Activated CD8-positive, alpha-beta memory T cell treated with anti-CD3 and anti-CD28 coated beads for 36 hours (primary cell): ENCODE measurements at regions not wholly inside any gene's neighbourhood (a gene's known extent, or its start where the extent isn't known, plus 50 kb on each side); places are given as distances from the start of the nearest gene placed in this dataset.
"Not testable (repeated sequence)": the region's sequence is repeated elsewhere in the genome, so short reads cannot be mapped to it uniquely, and the experiment has no call there.

ENCODE experiments used
- CTCF ChIA-PET: fragments of 350-600 bp; sonication (Branson Sonifier 250); formaldehyde crosslinking; loops from one replicate; lab custom pipeline; 2021; ENCODE audit warnings: antibody characterized with exemption; lab: Charles Lee
- POLR2A ChIA-PET: fragments of 350-600 bp; sonication (Branson Sonifier 250); formaldehyde crosslinking; loops from one replicate; lab custom pipeline; 2021; ENCODE audit warnings: antibody characterized with exemption; lab: Charles Lee

DNA sequence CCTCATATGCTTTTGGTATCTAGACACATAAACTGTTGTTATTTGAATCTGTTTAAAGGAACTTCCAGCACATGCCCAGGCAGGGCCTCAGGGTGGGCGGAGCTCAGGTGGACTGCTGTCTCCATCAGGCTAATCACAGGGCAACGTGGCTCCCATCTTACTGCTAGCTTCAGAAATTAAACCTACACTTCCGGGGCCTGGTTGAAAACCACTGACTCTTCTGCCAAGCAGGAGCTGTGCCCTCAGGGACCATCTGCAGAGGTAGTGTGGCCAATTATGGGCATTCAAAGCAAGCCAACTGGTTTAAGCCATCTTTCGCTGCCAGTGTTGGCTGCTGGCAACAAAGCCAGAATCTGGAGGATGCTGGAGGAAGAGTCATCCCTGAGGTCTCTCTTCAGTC is 97.5 kb downstream of the TMX1 start:
- ChIA-PET POLR2A (no interaction called here), CTCF (no interaction called here)

DNA sequence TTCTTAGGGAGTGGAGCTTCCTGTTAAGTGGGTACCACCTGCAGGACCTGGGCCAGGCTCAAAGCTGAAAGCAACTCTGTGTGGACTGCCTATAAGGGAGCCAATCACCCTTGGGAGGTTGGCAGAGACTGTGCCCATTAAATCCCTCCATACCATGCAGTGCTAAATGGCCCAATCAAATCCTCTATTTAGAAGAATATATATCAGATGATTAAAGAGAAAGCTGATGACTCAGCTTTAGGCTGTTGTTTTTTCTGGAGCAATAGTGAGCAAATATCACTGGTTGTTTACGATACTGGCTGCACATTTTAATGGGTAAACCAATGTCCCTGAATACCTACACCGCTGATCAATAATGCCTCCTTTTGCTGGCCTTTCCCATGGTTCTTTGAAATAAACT is 101.3 kb downstream of the TMX1 start:
- ChIA-PET CTCF (no interaction called here), POLR2A (no interaction called here)

DNA sequence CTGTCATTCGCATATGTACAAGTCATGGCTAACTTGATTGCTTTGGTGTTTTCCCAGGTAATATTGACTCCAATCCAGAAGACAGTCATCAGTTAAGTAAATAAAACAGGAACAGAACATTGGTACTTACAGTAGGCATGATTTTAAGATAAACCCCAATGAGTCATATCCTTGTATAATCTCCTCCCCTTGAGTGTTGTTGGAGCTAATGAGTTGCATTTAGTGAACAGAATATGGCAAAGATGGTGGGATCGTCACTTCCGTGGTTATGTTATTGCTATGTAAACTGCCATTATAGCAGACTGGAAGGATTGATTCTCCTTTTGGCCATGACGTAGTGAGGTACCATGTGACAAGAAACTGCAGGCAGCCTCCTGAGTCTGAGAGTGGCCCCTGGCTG is 102.2 kb downstream of the TMX1 start:
- ChIA-PET CTCF (no interaction called here), POLR2A (no interaction called here)

DNA sequence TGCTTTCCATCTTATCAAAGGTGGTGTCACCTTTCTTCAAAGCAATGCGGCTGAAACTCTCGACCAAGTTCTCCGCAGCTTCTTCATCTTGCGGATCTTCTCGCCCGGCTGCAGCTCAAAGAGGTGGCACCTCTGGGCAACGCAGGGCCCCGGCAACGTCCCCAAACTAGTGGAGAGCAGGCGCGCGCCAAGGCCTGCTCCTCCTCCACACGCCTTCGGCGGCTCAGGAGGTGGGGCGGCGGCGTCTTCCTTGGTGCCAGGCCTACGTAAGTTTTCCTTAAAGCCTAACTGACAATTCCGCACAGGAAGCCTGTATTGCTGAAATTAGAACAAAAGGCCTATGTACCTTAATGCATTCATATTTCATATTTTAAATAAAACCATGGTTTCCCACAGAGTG is 112.0 kb downstream of the TMX1 start:
- ChIA-PET CTCF (no interaction called here), POLR2A (no interaction called here)

DNA sequence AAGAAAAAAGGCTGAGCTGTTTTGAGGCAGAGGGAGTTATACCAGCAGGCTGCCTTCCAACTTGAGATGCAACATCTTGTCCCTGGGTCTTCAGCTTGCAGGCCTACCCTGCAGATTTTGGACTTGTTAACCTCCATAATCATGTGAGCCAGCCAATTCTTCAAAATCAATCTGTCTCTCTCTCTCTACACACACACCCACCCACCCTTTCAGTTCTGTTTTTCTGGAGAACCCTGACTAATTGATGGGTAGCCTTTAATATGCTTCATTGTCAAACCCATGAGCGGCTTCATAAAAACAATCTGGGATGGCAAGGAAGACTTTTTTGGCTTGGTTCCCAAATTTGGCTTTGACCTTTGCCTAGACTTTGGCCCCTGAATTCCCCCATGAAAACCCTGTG is 113.9 kb downstream of the TMX1 start:
- CTCF ChIA-PET, result no interaction called here
- POLR2A ChIA-PET, result no interaction called here

DNA sequence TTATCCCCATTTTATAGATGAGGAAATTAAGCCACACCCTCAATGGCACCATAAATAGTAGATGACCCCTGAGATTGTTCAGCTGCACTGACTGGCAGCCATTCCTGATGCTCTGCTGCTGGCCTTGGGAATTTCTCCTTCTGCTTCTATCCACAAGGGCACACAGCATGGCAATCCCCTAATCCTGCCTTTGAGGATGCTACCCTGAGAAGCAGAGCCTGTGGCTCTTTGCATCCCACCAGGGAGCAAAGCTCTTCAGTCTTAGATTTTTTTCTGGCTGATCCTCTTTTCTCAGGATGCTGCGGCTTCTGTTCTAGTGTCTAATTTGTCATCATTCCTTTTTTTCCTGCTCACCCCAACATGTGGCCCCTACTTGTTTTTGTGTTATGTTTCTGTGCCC is 114.8 kb downstream of the TMX1 start:
- ChIA-PET CTCF (no interaction called here), POLR2A (no interaction called here)

DNA sequence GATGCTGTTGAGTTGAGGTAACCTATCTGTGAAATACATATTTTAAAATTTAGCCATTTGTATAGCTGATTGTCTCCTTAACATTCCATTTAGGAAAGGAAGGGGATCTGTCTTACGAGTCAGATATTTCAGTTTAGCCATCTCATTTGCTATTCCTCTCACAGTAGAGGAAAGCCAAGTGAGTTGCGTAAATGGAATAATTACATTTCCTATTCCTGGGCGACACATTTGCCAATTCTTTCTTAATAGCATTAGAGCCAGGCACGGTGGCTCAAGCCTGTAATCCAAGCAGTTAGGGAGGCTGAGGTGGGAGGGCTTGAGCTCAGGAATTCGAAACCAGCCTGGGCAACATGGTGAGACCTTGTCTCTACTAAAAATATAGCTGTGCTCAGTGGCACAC is 116.3 kb downstream of the TMX1 start:
- POLR2A ChIA-PET, result no interaction called here
- CTCF ChIA-PET, result no interaction called here

DNA sequence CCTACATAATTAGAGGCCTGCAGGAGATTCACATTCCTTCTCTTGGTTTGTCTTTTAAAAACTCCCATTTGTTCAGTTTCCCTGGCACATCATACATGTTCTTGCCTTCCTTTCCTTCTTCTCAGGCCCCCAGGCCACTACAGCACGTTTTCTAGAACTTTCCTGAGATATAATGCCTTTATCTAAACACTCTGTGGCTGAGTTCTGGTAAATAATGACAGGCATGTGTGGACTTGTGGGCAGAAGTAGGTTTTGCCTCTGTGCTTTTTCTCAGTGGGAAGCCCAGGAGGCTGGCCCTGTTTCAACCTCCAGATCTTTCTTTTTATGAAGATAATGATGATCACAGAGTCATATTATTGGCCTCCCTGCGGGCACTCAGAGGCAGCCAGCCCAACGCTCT is 117.2 kb downstream of the TMX1 start:
- ChIA-PET CTCF (no interaction called here), POLR2A (no interaction called here)

DNA sequence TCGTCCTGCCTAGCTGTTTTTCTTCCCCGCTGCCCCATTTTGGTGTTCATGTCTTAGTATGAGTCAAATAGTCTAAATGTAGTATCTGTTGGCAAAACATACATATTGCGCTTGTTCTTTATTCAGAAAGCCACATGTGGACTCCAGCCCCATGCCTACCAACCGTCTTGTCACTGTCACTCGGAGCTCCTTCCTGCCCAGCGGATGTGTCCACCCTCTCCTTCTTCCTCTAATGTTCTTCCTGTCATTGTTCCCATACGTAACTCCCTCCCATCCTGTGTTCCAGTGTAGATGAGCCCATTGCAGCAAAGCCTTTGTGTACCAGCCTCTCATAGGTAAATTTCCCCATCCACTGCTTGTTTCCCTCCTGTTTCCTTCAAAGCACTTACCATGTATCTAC is 120.5 kb downstream of the TMX1 start:
- POLR2A ChIA-PET, result no interaction called here
- CTCF ChIA-PET, result no interaction called here

DNA sequence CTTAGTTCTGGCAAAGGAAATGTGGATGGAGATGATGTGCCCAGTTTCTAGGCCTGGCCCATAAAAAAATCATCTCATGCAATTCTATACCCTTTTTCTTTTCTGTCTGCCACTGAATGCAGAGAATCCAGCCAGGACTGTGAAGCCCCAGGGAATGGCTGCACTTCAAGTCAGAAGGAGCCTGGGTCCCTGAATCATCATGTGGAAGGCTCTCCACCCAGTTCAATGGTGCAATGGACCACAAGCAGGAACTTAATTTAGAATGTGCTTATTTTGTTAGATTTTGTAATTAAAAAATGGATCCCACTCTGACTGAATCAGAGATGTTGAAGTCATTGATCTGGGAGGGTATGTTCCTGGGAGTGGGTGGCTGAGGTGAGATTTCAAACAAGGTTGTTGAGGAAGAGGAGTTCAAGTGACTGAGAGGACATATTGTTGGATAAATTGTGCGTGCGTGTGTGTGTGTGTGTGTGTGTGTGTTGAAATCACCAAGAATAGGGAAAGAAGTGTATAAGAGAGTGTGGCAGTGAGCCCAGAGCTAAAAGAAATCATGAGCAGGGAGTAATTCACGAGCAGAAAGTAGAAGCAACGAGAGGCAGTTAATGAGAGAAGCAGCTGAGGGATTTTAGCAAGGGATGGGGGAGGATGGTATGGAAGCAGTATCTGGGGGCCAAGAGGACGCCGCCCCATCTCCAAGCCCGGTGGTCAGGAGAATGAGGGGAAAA is 125.4 kb downstream of the TMX1 start:
- CTCF ChIA-PET, result no interaction called here
- POLR2A ChIA-PET, result no interaction called here

DNA sequence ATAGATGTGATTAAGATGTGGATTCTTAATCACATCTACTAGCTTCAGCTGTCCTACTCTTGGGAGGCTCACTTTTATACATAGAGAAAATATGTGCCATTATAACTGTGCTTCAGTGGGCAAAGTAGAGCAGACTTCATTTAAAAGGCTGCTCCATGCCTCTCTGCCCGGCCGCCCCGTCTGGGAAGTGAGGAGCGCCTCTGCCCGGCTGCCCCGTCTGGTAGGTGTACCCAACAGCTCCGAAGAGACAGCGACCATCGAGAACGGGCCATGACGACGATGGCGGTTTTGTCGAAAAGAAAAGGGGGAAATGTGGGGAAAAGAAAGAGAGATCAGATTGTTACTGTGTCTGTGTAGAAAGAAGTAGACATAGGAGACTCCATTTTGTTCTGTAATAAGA is 126.4 kb downstream of the TMX1 start:
- POLR2A ChIA-PET, CTCF ChIA-PET: not testable (repeated sequence)

DNA sequence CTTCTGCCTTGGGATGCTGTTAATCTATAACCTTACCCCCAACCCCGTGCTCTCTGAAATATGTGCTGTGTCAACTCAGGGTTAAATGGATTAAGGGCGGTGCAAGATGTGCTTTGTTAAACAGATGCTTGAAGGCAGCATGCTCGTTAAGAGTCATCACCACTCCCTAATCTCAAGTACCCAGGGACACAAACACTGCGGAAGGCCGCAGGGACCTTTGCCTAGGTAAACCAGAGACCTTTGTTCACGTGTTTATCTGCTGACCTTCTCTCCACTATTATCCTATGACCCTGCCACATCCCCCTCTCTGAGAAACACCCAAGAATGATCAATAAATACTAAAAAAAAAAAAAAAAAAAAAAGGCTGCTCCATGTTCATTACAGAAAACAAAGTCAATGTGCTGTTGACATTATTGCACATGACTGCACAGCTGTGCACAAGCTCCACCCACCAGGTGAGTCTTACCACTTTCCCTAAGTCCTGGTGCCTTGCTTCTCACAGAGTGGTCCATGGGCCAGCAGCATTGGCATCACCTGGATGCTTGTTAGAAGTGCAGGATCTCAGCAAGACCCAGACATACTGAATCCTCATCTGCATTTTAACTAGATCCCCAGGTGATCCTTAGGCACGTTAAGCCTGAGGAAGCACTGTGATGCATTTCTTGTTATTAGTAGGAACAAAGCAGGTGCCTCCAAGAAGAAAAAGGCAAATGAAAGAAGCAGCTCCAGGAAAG is 127.0 kb downstream of the TMX1 start:
- POLR2A ChIA-PET, CTCF ChIA-PET: not testable (repeated sequence)

DNA sequence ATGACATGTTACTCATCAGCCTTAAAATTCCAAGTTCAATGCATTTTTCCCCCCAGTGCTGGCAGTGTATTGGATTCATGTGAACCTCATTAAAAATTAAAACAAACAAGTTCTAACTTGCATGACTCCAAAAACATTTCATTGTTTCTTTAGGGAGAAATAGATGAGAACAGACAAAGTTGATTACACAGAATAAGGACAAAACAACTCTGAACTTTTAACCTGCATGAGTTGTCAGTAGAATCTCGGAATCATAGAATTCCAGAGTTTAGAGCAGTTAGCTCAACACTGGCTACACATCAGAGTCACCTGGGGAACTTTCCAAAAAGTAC is 127.5 kb downstream of the TMX1 start:
- ChIA-PET CTCF (no interaction called here), POLR2A (no interaction called here)

DNA sequence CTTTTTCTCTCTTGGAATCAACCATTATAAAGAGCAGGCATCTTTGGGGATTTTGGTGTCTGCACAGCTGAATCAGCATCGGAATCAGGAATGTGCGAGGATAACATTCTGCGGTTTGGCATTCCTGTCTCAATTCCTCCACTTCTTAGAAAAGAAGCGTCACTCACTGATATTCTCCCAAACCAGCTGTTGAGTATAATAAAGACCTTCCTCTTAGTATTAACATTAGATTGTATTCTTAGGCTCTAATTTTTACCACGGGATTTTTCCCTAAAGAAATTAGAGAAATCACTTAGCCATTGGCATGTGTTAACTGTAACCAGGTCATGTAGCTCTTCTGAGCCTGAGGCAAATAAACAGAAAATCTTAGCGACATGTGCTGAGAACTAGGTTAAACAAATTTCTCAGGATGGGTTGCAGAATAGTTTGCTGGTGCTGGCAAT is 128.7 kb downstream of the TMX1 start:
- POLR2A ChIA-PET, result no interaction called here
- CTCF ChIA-PET, result no interaction called here

DNA sequence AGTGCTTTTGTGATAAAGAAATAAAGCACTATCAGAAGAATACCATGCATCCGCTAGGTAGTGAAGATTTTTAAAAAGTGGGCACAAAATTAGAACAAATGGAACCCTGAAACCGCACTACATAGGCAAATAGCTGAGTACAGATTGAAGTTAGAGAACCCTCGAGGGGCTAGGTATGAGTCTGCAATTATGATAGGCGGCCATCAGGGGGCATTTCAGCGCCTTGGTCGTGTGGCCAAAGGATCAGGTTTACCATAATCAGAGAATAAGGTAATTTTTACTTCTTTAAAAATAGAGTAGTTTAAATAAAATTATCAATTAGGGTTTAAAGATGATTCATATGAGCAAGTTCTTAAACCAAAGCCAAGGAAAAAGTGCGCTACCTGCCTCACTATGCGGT is 129.8 kb downstream of the TMX1 start:
- ChIA-PET CTCF (interaction anchor here (0.7 to 1.8 kb wide), 3 partner anchors 105 to 409 kb away, joined by 3 to 4 read pairs (median 3); no protein-coding TSS in a partner anchor), POLR2A (no interaction called here)

DNA sequence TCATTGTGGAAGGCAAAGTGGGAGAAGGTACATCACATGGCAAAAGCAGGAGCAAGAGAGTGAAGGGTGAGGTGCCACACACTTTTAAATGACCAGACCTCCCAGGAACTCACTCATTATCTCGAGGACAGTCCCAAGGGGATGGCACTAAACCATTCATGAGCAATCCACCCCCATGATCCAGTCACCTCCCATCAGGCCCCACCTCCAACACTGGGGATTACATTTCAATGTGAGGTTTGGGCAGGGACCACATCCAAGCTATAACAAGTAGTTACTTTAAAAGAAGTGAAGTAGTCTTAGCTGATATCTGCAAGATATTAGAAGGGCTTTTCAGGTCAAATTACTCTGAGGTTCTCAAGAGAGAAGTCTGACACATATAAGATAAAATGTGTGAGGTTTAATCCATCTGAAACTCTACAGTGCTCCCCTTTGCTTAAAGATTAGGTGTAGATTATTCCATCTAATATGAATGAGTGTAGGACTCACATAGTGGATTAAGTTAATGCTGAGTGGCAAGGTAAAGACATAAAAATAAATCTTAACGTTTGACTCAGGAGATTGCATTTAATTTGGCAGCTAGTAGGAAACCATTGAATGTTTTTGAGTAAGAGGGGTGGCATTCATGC is 130.8 kb downstream of the TMX1 start:
- CTCF ChIA-PET, result interaction anchor here (0.7 to 1.8 kb wide), 3 partner anchors 104 to 408 kb away, joined by 3 to 4 read pairs (median 4); no protein-coding TSS in a partner anchor

DNA sequence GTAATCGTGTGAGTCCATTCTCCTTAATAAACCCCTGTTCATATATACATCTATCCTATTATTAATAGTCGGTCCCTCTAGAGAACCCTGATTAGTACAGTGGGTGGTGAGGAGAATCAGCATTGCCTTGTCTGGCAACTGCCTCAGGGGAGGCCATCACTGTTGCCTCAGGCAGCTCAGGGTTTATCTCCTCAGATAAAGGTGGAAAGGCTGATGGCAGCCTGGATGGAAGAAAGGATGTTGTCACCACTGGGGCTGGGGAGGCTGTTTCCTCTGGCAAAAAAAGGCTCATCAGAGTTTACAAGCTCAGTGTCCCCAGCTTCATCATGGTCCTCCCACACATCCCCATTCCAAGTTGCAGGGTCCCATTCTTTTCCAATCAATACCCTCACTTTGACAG is 137.1 kb downstream of the TMX1 start:
- POLR2A ChIA-PET, CTCF ChIA-PET: not testable (repeated sequence)

More for the DNA sequence above, 130.8 kb downstream of the TMX1 start:
- POLR2A ChIA-PET, result no interaction called here

DNA sequence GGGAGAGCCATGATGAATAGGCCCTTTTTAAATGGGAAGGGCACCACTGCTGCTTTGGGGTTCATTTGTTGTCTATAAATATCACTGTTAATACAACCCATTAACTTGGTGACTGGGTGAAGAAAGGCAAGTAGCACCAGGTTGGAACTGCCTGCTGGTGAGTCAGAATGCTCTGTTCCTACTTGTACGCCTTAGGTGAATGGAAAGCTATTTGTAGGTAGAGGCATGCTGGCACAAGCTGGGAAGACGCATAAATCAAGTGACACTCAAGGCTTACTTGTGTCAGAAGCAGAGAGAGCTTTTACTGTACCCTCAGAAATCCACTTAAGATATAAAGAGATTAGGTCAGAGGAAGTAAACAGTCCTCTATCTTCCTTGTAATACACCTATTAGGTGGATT is 142.5 kb downstream of the TMX1 start:
- ChIA-PET CTCF (no interaction called here), POLR2A (no interaction called here)

DNA sequence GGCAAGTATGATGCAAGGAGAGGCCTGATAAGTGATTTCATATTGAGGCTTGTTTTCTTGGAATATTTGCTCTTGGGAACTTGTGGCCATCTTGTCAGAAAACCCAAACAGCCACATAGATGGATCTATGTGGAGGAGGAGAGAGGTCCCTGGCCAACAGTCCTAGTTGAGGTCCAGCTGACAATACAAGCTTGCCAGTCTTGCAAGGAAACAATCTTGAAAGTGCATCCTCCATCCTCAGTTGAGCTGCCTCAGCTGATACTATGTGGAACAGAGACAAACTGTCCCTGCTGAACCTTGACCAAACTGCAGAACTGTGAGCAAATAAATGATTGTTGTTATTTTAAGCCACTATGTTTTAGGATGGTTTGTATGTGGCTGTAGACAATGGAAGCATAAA is 146.4 kb downstream of the TMX1 start:
- CTCF ChIA-PET, result no interaction called here
- POLR2A ChIA-PET, result no interaction called here

DNA sequence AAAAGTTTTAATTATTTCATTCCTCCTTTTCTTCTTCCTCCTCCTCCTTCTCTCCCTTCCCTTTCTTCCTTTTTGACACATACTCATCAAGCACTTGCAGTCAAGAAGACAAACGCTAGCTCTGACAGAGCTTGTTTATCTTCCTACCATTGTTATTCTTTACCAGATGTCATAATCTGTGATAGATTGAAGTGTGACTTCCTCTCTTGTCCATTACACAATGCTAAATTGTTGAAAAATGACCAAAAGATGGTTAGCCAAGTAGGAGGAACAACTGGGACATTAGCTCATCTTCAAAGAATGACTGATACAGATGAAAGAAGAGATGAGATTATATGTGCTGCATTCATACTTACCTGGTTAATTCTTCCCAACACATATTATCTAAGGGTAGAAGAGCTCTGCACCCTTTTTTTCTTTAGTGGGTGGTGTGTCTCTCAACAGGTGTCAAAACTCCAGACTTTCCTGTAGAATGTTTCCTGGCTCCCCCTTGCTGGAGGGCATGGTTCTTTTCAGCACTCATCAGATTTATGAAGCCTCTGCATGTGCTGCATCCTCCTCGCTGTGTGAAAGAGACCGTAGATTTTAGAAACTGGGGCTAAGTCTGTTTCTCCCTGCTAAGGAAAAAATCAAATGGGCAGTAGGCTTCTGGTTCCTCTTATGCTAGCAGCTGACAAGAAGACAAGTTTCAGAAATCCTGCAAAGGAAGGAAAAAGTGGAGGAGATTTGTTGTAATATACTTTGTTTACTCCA is 147.1 kb downstream of the TMX1 start:
- ChIA-PET CTCF (no interaction called here), POLR2A (no interaction called here)
